Thyroid gland (tissue), 4 donors: ENCODE measurements at regions not wholly inside any gene's neighbourhood (a gene's known extent, or its start where the extent isn't known, plus 50 kb on each side); places are given as distances from the start of the nearest gene placed in this dataset.
"Not testable (repeated sequence)": the region's sequence is repeated elsewhere in the genome, so short reads cannot be mapped to it uniquely, and the experiment has no call there.

ENCODE experiments used
- POLR2A ChIP-seq, 2 donors: fragments of 450-650 bp; IDR thresholded peaks; one replicate each; pipeline ENCODE4 v1.6.1; 2017; ENCODE audit warnings: antibody characterized with exemption in 2 of 2, mild to moderate bottlenecking in 2 of 2, moderate library complexity in 1 of 2
- TF ChIP-seq, protein P1 (sequence below), 6 experiments: fragments of 200-600 bp in 3 of 6; fragments of 450-650 bp in 3 of 6; sonication (generic) in 3 of 6; IDR thresholded peaks; one replicate each; pipeline ENCODE4 v1.5.1; 2016 to 2019; ENCODE audit warnings: antibody characterized with exemption in 6 of 6, mild to moderate bottlenecking in 2 of 6, inconsistent platforms in 1 of 6, moderate library complexity in 1 of 6

DNA sequence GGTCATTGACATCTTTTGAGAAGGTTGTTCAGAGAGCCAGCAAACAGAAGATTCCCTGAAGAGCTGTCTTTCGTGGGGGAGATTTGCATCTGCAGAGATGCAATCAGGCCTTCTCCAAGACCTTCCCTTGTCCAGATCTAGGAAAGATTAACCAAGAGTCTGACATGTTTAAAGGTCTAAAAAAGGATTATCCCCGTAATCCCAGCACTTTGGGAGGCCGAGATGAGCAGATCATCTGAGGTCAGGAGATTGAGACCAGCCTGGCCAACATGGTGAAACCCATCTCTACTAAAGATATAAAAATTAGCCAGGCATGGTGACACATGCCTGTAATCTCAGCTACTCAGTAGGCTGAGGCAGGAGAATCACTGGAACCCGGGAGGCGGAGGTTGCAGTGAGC lies 169.6 kb upstream of the IRF2BP2 start:
- TF ChIP-seq, protein P1, sequence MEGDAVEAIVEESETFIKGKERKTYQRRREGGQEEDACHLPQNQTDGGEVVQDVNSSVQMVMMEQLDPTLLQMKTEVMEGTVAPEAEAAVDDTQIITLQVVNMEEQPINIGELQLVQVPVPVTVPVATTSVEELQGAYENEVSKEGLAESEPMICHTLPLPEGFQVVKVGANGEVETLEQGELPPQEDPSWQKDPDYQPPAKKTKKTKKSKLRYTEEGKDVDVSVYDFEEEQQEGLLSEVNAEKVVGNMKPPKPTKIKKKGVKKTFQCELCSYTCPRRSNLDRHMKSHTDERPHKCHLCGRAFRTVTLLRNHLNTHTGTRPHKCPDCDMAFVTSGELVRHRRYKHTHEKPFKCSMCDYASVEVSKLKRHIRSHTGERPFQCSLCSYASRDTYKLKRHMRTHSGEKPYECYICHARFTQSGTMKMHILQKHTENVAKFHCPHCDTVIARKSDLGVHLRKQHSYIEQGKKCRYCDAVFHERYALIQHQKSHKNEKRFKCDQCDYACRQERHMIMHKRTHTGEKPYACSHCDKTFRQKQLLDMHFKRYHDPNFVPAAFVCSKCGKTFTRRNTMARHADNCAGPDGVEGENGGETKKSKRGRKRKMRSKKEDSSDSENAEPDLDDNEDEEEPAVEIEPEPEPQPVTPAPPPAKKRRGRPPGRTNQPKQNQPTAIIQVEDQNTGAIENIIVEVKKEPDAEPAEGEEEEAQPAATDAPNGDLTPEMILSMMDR (IDR thresholded peaks at IDR 0.05), result not testable (repeated sequence)
- not testable (repeated sequence) for TF ChIP-seq POLR2A (IDR thresholded peaks at IDR 0.05)
